ENCODE measurements at regions not wholly inside any gene's neighbourhood (a gene's known extent, or its start where the extent isn't known, plus 50 kb on each side); places are given as distances from the start of the nearest gene placed in this dataset.

DNA sequence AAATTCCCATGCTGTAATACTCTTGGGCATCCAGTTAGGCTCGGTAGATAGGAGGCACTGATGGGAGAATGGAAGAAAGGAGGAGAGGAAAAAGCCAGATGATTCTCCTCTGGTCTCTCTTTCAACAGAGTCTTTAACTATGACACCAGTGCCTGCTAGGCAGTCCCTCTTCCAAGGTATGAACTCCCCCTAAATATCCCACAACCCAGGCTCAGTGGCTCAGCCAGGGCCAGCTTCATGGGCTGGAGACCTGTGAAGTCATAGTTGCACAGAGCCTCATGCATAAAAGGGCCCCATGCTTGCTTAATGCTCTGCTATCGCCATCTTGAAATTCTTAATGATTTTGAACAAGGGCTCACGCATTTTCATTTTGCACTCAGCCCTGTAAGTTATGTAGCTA is 869.2 kb upstream of the GCFC2 start:
- DNase-seq (ENCODE audit: low spot score), result no peak

DNA sequence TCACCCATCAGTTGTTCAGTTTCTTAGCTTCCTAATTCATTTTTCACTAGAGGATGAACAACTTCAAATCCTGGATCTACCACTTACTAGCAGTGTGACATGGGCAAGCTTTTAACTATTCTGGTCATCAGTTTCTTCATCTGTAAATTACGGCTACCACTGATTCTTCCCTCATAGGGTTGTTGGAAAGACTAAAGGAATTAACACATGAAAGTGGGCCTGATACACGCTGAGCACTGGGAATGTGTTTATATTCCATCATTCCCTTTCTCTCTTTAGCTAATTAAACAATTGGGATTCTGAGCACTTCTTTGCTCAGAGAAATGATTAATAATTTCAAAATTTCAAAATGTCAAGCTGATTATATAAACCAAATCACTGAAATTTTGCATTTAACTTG is 862.3 kb upstream of the GCFC2 start:
- DNase-seq (ENCODE audit: low spot score), result no peak

GRCh38 chr2:76569819-76570218 is 859.1 kb upstream of the GCFC2 start:
- no peak for DNase-seq (ENCODE audit: low spot score)

DNA sequence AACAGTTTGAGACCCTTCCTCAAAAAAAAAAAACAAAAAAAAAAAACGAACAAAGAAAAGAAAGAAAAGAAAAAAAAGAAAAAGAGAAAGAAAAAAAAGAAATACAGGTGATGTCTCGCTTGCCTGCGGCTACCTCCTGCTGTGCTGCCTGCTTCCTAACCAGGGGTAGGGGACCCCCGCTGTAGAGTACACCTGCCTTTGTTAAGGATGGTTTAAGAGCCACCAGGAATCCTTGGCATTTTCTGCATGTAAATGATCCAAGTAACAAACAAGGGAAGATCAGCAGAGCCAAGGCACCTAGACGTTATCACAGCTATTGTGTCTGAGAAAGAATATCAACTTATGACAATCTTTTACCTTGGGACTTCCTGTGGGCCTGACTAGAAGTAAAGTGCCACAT is 856.8 kb upstream of the GCFC2 start:
- no peak for DNase-seq (ENCODE audit: low spot score)

DNA sequence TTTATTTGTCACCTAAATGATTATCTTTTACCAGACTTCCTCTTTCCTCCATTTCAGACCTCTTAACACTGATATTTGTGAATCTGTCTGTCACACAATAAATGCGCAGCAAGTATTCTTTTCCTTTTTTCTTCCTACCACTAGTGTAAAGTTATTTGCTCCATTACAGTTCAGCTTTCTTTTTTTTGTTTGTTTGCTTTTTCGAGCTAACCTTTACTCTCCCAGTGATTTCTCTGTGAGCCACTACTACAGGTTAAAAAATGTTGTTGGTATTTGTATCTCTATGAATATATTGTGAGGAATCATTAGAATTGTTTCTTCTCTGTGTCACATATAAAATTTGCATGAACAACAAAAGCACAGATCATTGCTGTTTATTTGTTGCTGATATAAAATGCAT is 854.0 kb upstream of the GCFC2 start:
- no peak for DNase-seq (ENCODE audit: low spot score)

- no peak for DNase-seq (ENCODE audit: low spot score)
Measured at GRCh38 chr2:76563730-76564129, 853.0 kb upstream of the GCFC2 start.

DNA sequence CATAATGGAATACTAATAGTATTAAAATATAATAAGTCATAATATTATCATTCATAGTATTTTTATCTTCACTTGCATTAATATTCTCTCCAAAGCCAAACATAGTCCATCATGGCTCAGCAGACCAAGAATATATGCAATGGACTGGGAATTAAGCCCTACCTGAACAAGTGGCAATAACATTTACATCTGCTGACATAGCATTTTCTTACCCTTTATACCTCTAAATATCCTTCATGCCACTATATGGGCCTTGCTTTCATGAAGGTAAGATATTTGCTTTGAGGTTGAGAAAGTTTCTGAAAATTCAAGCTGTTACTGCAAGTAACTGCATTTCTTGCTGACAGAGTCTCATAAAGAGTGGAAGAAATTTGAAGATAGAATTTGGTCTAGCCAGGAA is 847.4 kb upstream of the GCFC2 start:
- DNase-seq (ENCODE audit: low spot score), result no peak

DNA sequence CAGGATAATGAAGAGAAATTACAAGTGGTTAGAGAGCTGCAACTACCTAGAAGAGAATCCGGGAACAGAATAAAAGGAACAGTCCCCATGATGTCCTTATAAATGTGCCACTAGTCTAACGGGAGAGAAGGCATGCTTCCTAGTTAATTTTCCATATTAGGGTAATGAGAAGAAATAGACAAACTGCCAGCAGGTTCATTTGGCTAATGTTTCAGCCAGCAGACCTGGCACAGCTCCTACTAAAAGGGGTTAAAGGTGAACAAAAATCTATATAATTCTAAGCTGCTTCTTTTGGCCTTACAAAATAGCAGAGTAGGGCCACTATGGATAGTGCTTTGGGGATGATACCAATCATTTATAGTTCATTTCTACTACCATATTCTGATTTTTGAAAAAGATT is 845.3 kb upstream of the GCFC2 start:
- no peak for DNase-seq (ENCODE audit: low spot score)

DNA sequence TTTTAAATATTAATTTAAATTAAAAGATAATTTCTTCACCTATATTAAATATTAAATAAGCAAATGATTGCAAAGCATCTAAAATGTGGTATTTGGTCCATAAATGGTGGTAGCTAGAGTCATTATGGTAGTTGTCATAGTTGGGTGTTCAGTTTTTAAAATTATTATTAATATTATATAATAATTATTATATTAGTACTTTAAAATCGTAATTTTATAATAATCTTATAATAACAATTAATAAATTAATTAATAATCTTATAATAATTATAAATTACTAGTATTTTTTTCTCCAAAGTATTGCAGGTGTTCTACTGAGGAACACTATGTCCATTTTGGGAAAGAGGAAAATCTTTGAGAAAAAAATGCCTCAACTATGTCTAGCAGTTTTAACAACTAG is 835.5 kb upstream of the GCFC2 start:
- DNase-seq (ENCODE audit: low spot score), result no peak

DNA sequence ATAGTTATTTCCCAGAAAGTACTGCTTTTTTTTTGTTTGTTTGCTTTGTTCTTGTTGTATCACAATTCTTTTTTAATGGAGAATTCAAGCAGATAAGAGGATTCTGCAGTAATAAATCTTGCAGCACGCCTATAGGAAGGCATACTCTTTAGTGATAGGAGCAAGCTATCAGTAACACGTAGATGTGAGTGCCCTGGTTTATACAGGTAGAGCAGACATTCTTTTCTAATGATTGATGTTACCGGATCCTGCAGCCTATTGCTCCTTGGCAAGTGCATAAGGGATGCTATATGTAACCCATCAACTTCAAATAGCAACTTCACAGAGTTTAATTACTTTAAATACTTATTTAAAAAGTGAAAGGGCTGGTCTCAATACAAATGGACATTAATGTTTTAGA is 834.2 kb upstream of the GCFC2 start:
- DNase-seq (ENCODE audit: low spot score), result no peak

DNA sequence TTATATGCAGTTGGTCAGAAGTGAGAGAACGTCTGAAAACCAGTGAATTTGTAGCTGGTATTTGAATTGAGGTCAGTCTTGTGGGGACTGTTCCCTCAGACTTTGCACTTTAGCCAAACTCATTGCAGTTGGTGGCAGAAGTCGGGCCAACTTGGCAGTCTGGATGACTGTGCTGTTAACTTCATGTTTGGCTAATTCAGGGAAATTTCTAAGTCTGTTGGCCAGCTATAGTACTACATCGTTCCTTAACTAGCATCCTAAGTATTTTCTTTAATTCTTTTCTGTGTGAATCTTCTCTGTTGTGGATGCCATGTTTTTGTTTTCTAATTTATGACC is 806.8 kb upstream of the GCFC2 start:
- DNase-seq (ENCODE audit: low spot score), result no peak

GRCh38 chr2:76516861-76517573 is 806.3 kb upstream of the GCFC2 start:
- no peak for DNase-seq (ENCODE audit: low spot score)

DNA sequence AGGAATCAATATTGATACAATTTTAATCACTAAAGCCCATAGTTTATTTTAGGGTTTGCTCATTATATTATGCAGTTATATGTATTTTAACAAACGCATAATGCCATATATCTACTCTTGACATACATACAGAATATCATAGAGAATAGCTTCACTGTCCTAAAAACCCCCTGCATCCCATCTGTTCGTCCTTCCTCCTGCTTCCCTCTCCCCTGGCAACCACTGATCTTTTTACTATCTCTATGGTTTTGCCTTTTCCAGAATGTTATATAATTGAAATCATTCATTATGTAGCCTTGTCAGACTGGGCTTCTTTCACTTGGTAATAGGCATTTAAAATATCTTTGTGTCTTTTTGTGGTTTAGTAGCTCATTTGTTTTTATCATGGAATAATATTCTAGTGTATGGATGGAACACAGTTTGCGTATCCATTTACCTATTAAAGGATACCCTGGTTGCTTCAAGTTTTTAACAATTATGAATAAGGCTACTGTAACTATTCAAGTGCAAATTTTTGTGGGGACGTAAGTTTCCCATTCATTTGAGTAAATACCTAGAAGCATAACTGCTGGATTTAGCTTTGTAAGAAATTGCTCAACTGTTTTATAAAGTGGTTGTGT is 801.6 kb upstream of the GCFC2 start:
- no peak for DNase-seq (ENCODE audit: low spot score)

- DNase-seq (ENCODE audit: low spot score), result no peak
Measured at GRCh38 chr2:76506538-76506937, 795.8 kb upstream of the GCFC2 start.

DNA sequence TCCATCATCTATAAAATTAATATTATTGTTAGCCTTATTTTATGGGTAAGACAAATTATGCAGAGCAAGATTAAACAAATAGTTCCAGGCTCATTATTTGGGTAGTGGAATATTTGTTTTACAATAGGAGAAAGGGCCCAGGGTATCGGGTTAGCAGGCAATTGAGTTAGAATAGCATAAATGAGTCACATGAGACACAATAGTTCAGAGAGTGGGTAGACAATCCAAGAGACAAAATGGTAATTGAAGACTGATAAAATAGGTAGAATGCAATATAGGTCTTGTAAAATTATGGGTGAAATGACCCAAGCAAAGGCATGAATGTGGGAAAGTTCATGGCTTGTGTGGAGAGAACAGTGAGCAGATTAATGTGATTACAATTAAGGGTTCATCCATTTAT is 790.9 kb upstream of the GCFC2 start:
- no peak for DNase-seq (ENCODE audit: low spot score)

DNA sequence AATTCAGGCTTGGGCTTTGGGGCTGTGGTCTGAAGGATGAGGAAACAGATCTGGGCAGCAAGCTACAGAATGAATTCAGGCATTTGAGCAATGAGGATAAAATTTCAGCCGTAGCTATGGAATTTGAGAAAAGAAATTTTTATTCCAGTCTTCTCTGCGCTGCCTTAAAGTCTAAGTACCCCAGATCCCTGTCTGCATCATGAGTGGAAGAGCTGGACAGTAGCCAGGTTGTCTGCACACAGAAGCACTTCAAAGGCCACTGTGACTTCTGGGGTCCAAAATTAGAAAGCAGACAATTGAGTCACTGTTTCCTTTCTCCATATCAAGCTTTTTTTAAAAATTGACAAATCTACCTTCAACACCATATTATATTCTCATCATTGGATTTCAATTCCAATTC is 787.6 kb upstream of the GCFC2 start:
- DNase-seq (ENCODE audit: low spot score), result no peak

GRCh38 chr2:76491503-76491902 is 780.8 kb upstream of the GCFC2 start:
- DNase-seq (ENCODE audit: low spot score), result no peak

DNA sequence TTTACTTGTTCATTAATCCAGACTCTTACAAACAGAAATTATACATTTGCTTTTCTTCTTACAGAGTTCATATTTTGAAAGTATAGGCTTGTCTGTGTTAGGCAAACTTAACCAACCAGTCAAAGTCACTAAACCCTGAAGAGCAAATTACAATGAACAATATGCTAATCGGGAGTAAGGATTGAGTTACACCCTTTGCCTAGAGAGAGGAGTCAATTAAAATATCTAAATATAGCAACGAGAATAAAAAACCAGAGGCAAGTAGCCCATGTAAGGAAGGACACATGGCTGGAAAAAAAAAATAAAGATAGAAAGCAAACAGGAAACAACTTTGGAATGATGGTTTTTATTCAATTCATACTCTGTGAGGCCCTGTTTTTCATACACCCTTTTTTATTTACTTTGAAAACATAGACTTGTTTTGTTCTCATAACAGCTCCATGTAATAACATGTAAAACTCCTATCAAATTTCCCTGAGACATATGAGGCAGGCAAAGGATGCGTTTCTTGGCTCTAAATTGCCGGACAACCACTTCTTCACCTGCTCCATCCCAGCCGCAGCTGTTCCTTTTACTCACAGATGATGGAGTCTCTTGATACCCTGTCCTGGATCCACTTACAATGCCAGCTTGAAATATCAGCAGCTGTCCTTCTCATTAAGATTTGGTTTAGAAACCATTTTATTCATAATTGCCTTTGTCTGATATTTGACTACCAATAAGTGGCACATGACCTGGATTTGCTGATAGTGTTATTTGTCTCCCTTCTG is 767.7 kb upstream of the GCFC2 start:
- DNase-seq (ENCODE audit: low spot score), result no peak

DNA sequence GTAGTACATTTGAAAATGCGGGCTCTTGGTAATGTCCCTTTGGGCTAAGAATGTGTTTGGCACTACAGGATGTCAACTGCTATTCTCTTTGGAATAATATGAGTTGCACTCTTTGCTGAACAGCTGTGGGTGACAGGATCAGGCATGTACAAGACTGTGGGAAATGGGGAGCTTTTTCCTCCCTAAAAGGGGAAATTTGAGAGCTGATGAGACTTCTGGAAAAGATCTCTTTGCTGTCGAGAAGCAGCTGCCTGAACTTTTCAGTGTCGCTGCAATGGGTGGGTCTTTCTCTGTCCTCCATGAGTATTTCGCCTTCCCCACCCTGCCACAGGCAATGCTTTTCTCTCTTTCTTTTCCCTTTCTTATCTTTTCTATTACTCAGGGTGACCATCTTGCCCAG is 762.2 kb upstream of the GCFC2 start:
- no peak for DNase-seq (ENCODE audit: low spot score)

GRCh38 chr2:76469066-76469465 is 758.4 kb upstream of the GCFC2 start:
- DNase-seq (ENCODE audit: low spot score), result no peak

GRCh38 chr2:76467326-76467725 is 756.6 kb upstream of the GCFC2 start:
- no peak for DNase-seq (ENCODE audit: low spot score)

- DNase-seq (ENCODE audit: low spot score), result no peak
Measured at GRCh38 chr2:76464310-76464709, 753.6 kb upstream of the GCFC2 start.

- no peak for DNase-seq (ENCODE audit: low spot score)
Measured at GRCh38 chr2:76461431-76461830, 750.7 kb upstream of the GCFC2 start.

DNA sequence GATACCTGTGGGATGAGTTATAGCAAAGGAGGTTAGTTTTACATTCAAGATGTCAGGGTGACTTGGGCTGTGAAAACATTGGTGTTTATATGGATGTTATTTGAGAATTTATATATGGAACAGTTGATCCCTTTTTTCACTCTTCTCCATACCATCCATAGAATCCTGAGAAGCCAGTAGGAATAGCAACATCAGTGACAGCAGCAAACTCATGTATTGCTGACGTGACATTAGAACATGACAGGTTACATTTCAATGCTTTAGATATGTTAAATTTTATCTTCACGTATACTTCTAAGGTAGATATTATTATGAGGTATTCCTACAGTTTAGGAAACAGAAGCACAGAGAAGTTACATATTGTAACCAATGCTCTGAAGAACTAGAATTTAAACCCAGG is 745.2 kb upstream of the GCFC2 start:
- no peak for DNase-seq (ENCODE audit: low spot score)

All from germinal center (tissue), 1 donor.